ENCODE measurements at regions not wholly inside any gene's neighbourhood (a gene's known extent, or its start where the extent isn't known, plus 50 kb on each side); places are given as distances from the start of the nearest gene placed in this dataset.

- TF ChIP-seq CTCF (IDR thresholded peaks at IDR 0.05; ENCODE audit: insufficient read depth, low read length), result no peak
- no peak for TF ChIP-seq POLR2AphosphoS5 (IDR thresholded peaks at IDR 0.05; ENCODE audit: low read depth)
- TF ChIP-seq REST (IDR thresholded peaks at IDR 0.05; ENCODE audit: insufficient replicate concordance, low read depth), result no peak
- no peak for TF ChIP-seq SPI1 (IDR thresholded peaks at IDR 0.05; ENCODE audit: borderline replicate concordance, low read depth)
- TF ChIP-seq GABPA (IDR thresholded peaks at IDR 0.05; ENCODE audit: low read depth), result no peak
Measured at GRCh38 chr14:22318951-22319350, 270.1 kb downstream of the DAD1 start.
